AG09319 (cell line): ENCODE measurements at regions not wholly inside any gene's neighbourhood (a gene's known extent, or its start where the extent isn't known, plus 50 kb on each side); places are given as distances from the start of the nearest gene placed in this dataset.
"Not testable (repeated sequence)": the region's sequence is repeated elsewhere in the genome, so short reads cannot be mapped to it uniquely, and the experiment has no call there.

Experiments used
- DNase-seq: peaks from one replicate; pipeline ENCODE4 v3.0.0-alpha.2; 2010; ENCODE audit warnings: low read depth; ENCODE audit errors: extremely low read depth
- TF ChIP-seq, protein P1 (sequence below): IDR thresholded peaks from 2 replicates; pipeline ENCODE4 v1.5.1; 2011; ENCODE audit warnings: low read depth, mild to moderate bottlenecking, inconsistent platforms, low read length, moderate library complexity

- no peak for DNase-seq
- TF ChIP-seq, protein P1, sequence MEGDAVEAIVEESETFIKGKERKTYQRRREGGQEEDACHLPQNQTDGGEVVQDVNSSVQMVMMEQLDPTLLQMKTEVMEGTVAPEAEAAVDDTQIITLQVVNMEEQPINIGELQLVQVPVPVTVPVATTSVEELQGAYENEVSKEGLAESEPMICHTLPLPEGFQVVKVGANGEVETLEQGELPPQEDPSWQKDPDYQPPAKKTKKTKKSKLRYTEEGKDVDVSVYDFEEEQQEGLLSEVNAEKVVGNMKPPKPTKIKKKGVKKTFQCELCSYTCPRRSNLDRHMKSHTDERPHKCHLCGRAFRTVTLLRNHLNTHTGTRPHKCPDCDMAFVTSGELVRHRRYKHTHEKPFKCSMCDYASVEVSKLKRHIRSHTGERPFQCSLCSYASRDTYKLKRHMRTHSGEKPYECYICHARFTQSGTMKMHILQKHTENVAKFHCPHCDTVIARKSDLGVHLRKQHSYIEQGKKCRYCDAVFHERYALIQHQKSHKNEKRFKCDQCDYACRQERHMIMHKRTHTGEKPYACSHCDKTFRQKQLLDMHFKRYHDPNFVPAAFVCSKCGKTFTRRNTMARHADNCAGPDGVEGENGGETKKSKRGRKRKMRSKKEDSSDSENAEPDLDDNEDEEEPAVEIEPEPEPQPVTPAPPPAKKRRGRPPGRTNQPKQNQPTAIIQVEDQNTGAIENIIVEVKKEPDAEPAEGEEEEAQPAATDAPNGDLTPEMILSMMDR, result no peak
Measured at GRCh38 chr5:169531631-169532030, 51.9 kb upstream of the SPDL1 start.

GRCh38 chr5:169527863-169528262, 55.7 kb upstream of the SPDL1 start:
- DNase-seq, result peak; percentile 4
- TF ChIP-seq, protein P1, result no peak

DNA sequence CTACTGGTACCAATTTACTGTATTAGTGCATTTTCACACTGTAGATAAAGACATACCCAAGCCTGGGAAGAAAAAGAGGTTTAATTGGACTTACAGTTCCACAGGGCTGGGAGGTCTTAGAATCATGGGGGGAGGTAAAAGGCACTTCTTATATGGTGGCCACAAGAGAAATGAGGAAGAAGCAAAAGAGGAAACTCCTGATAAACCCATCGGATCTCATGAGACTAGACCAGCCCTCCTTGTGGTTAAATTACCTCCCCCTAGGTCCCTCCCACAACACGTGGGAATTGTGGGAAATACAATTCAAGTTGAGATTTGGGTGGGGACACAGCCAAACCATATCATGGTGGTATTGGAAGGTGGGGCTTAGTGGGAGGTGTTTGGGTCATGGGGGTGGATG, 56.5 kb upstream of the SPDL1 start:
- TF ChIP-seq, protein P1, result no peak
- DNase-seq, result no peak

DNA sequence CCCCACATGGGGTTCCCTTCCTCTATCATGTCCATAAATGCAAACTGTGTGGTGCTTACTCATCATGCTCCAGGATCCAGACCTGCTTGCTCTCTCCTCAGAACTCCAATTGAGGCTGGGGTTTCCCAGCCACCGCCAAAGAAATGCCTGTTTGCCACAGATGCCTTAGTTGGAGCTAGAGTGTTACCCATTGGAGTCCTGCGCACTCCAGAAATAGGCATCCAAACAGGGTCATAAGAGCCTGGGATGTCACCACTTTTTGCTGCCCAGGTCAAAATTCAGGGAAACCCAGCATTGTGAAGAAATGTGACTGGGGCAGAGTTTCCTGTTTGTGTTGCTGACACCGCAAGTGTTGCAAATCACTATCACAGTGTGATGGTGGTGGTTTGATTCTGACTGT, 60.7 kb upstream of the SPDL1 start:
- TF ChIP-seq, protein P1, result no peak

GRCh38 chr5:169521366-169521983, 62.1 kb upstream of the SPDL1 start:
- TF ChIP-seq, protein P1, result no peak
- DNase-seq, result no peak

More for the DNA sequence above, 60.7 kb upstream of the SPDL1 start:
- no peak for DNase-seq

DNA sequence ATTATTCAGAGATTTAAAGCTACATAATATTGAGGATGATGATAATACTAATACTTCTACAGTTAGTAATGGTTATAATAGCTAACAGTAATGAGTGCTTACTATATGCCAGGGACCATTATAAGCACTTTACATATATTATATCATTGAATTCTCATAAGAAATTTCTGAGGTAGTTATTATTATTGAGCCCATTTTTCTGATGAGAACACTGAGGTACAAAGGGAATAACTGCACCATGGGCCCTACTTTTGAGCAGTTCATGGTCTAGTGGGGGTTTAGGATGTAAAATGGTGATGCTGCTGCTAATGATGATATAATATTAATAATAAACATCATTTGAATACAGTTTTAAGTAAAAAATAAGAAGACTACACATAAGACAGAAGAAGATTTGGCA, 64.2 kb upstream of the SPDL1 start:
- TF ChIP-seq, protein P1, result no peak
- no peak for DNase-seq

DNA sequence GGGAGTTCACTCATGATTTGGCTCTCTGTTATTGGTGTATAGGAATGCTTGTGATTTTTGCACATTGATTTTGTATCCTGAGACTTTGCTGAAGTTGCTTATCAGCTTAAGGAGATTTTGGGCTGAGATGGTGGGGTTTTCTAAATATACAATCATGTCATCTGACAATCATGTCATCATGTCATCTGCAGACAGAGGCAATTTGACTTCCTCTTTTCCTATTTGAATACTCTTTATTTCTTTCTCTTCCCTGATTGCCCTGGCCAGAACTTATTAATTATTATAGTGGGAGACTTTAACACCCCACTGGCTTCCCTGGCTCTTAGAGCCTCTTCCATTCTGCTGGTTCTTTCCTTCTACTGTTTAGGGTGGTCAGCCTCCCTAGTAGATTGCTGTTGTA, 64.8 kb upstream of the SPDL1 start:
- not testable (repeated sequence) for DNase-seq

- TF ChIP-seq, protein P1, result no peak
- no peak for DNase-seq
Measured at GRCh38 chr5:169512385-169512784, 71.2 kb upstream of the SPDL1 start.
